ENCODE measurements at regions not wholly inside any gene's neighbourhood (a gene's known extent, or its start where the extent isn't known, plus 50 kb on each side); places are given as distances from the start of the nearest gene placed in this dataset.

GRCh38 chr13:88704600-88705275 lies 1033.6 kb downstream of the SLITRK5 start:
- dilution Hi-C loops (cut with HindIII; ENCODE audit: low sequenced_read_pairs, unreplicated experiment) (no loop called here), intact Hi-C loops (cut with micrococcal nuclease) (no loop called here), in situ Hi-C loops (cut with MboI; ENCODE audit: low sequenced_read_pairs) (no loop called here)
- Histone ChIP-seq H3K79me1 (ENCODE audit: low read depth in 1 of 2, low read length in 2 of 2) (no peaks in the 10 kb centered on the region), H3K27me3 (ENCODE audit: control insufficient read depth, insufficient read depth, low read length) (no peaks in the 10 kb centered on the region), H3K4ac (ENCODE audit: low read depth, low read length) (no peak overlapping the region), H2BK15ac (ENCODE audit: low read depth, low read length) (no peak overlapping the region), H3K56ac (ENCODE audit: extremely low read depth, insufficient read depth, low read length) (no peak overlapping the region), H3K14ac (replicated peaks; ENCODE audit: low read depth, low read length) (no peak overlapping the region), H3K23ac (ENCODE audit: low read depth, low read length) (no peak overlapping the region), H2BK120ac (ENCODE audit: low read depth, low read length) (no peak overlapping the region), H3K18ac (ENCODE audit: low read depth, low read length) (no peak overlapping the region), H3K27ac (ENCODE audit: insufficient read depth, low read length) (no peak overlapping the region), H2AK9ac (replicated peaks; ENCODE audit: low read depth, low read length, poor library complexity) (no peak overlapping the region), H4K5ac (ENCODE audit: low read depth, low read length) (no peak overlapping the region), H2AK5ac (ENCODE audit: low read depth, low read length) (no peak overlapping the region), H2AFZ (replicated peaks; ENCODE audit: low read length, poor library complexity) (no peak overlapping the region), H3K4me3 (ENCODE audit: insufficient read depth, low read depth, low read length) (no peak overlapping the region), H2BK20ac (ENCODE audit: low read depth, low read length) (no peak overlapping the region), H3K36me3 (ENCODE audit: control insufficient read depth, insufficient read depth, low read length) (no peaks in the 10 kb centered on the region), H3K4me1 (ENCODE audit: control insufficient read depth, insufficient read depth, low read length) (no peaks in the 10 kb centered on the region), H2BK5ac (ENCODE audit: low read depth, low read length, poor library complexity, severe bottlenecking) (no peak overlapping the region), H3K9me1 (ENCODE audit: insufficient read depth, low read length) (no peaks in the 10 kb centered on the region), H4K20me1 (ENCODE audit: insufficient read depth, low read length) (no peaks in the 10 kb centered on the region), H3K4me2 (ENCODE audit: low read depth, low read length) (no peak overlapping the region), H3K9me3 (ENCODE audit: control insufficient read depth, insufficient read depth, low read length) (peaks cover 3% of the 10 kb centered on the region), H4K8ac (ENCODE audit: low read depth in 2 of 2, low read length in 2 of 2) (no peak overlapping the region), H3K9ac (ENCODE audit: low read depth, low read length) (no peak overlapping the region), H4K91ac (ENCODE audit: insufficient read depth, low read depth, low read length) (no peak overlapping the region)
- no peak for ATAC-seq (ENCODE audit: low read depth)
- no CpG with 5 or more reads among the region's 7 CpGs for WGBS, 2 experiments (ENCODE audit: extremely low coverage in 2 of 2, insufficient read length in 1 of 2)
- no peak for DNase-seq
- no peak for TF ChIP-seq MAFK (IDR thresholded peaks at IDR 0.05; ENCODE audit: low read depth, low read length)
- TF ChIP-seq FOS (IDR thresholded peaks at IDR 0.05; ENCODE audit: low read depth, low read length) = no peak
- no peak for TF ChIP-seq USF2 (IDR thresholded peaks at IDR 0.05; ENCODE audit: low read depth, low read length)
- TF ChIP-seq RFX5 (IDR thresholded peaks at IDR 0.05; ENCODE audit: low read depth, low read length) = no peak
- no peak for TF ChIP-seq BHLHE40 (IDR thresholded peaks at IDR 0.05; ENCODE audit: low read depth, low read length)
- no peak for TF ChIP-seq ELK1 (IDR thresholded peaks at IDR 0.05; ENCODE audit: borderline replicate concordance, low read depth, low read length)
- no peak for TF ChIP-seq RAD21 (IDR thresholded peaks at IDR 0.05; ENCODE audit: low read length)
- TF ChIP-seq MAZ (IDR thresholded peaks at IDR 0.05; ENCODE audit: borderline replicate concordance, low read depth, low read length) = no peak
- TF ChIP-seq POLR2A (IDR thresholded peaks at IDR 0.05; ENCODE audit: low read depth, low read length) = no peak
- TF ChIP-seq CTCF (conservative IDR thresholded peaks at IDR 0.05; ENCODE audit: low read depth, low read length) = no peak
- TF ChIP-seq CHD1 (IDR thresholded peaks at IDR 0.05; ENCODE audit: low read depth, low read length) = no peak
- ChIA-PET CTCF (no interaction called here), POLR2A (ENCODE audit: unreplicated experiment) (no interaction called here)
- no TSS peak for BruUV-seq (replicated peaks)

Measured in IMR-90 (cell line).